GM06990 (cell line): ENCODE measurements at regions not wholly inside any gene's neighbourhood (a gene's known extent, or its start where the extent isn't known, plus 50 kb on each side); places are given as distances from the start of the nearest gene placed in this dataset.

ENCODE experiments used
- DNase-seq: peaks from one replicate; pipeline ENCODE4 v3.0.0-alpha.2; 2011; ENCODE audit not compliant: insufficient read length; ENCODE audit errors: extremely low read depth
- H3K27me3 ChIP-seq: replicated peaks from 2 replicates; pipeline ENCODE4 v1.6.0; 2011; ENCODE audit warnings: low read length; ENCODE audit not compliant: control insufficient read depth, insufficient read depth
- H3K36me3 ChIP-seq: 2 replicates; pipeline ENCODE4 v1.5.1; 2011; ENCODE audit warnings: low read length; ENCODE audit not compliant: control insufficient read depth, insufficient read depth
- H3K4me3 ChIP-seq: replicated peaks from 2 replicates; pipeline ENCODE4 v1.5.1; 2011; ENCODE audit warnings: low read depth, mild to moderate bottlenecking, control low read depth, low read length
- TF ChIP-seq, protein P1 (sequence below): IDR thresholded peaks from 2 replicates; pipeline ENCODE4 v1.5.1; 2011; ENCODE audit warnings: low read length, control low read depth, mild to moderate bottlenecking, inconsistent platforms; ENCODE audit not compliant: insufficient read depth, poor library complexity, severe bottlenecking

DNA sequence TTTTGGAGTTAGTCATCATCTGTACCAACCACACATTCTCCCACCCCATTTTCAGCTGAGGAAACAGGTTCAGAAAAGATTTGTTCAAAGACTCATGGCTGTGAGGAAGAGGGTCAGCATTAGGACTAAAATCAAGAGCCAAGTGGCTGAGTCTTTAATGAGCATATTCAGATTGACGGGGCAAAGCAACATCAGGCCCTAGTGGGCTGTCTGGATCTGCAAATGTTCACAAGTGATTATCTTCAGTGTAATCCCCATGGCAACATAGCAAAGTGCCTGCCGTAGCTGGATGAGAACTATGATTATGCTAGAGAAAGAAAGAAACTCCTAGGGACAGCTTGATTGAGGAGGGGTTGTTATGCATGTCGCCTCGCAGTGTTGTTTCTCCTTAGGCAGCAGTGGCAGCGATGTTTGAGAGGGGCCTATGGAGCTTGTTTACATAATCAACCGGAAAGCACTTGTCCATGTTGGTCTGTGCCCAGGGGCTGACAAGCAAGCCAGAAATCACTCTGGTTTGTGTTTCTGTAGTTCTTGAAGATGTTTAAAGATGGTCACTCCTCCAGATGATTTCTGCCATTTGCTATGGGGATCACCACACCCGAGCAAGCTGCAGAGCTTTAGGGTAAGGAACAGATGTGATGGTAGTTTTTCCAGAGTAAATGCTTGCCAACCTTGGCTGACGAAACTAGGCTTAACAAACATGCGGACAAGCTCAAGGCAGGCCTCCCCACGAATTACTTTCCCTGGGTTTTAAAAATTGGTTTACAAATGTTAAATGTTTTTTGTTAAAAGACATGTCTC lies 124.3 kb upstream of the MLIP start:
- Histone ChIP-seq H3K36me3 (no peaks in the 10 kb centered on the region), H3K4me3 (no peak overlapping the region), H3K27me3 (no peaks in the 10 kb centered on the region; the same call in 1 of the 2 replicates)
- no peak for DNase-seq
- TF ChIP-seq, protein P1, sequence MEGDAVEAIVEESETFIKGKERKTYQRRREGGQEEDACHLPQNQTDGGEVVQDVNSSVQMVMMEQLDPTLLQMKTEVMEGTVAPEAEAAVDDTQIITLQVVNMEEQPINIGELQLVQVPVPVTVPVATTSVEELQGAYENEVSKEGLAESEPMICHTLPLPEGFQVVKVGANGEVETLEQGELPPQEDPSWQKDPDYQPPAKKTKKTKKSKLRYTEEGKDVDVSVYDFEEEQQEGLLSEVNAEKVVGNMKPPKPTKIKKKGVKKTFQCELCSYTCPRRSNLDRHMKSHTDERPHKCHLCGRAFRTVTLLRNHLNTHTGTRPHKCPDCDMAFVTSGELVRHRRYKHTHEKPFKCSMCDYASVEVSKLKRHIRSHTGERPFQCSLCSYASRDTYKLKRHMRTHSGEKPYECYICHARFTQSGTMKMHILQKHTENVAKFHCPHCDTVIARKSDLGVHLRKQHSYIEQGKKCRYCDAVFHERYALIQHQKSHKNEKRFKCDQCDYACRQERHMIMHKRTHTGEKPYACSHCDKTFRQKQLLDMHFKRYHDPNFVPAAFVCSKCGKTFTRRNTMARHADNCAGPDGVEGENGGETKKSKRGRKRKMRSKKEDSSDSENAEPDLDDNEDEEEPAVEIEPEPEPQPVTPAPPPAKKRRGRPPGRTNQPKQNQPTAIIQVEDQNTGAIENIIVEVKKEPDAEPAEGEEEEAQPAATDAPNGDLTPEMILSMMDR = no peak

DNA sequence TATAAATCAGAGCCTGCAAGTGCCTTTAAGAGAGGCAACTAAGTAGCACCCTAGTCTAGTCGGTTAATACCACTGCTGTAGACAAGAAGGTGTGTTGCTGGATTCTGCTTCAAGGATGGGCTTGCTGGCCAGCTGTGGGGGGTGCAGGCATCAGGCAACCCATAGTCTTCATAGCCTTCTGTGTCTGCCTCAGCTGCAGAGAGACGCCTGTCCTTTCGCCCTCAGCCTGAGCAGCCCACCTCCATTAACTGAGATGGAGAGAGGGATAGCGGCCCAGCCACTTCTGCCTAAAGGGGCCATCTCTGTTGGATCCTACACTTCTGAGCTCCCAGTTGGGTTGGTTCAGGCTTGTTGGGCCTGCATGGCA lies 123.7 kb upstream of the MLIP start:
- no peak for DNase-seq
- Histone ChIP-seq H3K36me3 (no peaks in the 10 kb centered on the region), H3K4me3 (no peak overlapping the region), H3K27me3 (no peaks in the 10 kb centered on the region; the same call in 1 of the 2 replicates)
- TF ChIP-seq, protein P1 = no peak

DNA sequence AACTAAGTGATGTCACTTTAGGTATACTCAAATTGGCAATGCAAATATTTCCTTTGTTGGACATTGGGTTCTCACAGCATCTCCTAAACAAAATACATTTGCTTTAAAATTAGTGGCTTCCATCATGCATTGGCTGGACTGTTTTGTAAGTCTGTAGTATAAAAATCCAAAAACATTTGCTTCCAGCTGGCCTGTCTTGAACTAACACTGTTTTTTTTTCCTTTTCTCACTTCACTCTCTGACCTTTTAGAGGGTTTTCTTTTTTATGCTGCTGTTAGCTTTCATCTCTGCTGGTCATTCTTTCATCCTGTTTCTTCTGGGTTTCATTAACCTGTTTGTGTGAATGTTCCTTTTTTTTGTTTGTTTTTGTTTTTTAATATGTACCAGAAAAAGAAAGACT lies 121.7 kb upstream of the MLIP start:
- Histone ChIP-seq H3K27me3 (no peaks in the 10 kb centered on the region; the same call in 1 of the 2 replicates), H3K4me3 (no peak overlapping the region), H3K36me3 (no peaks in the 10 kb centered on the region)
- TF ChIP-seq, protein P1 = no peak
- DNase-seq = no peak

DNA sequence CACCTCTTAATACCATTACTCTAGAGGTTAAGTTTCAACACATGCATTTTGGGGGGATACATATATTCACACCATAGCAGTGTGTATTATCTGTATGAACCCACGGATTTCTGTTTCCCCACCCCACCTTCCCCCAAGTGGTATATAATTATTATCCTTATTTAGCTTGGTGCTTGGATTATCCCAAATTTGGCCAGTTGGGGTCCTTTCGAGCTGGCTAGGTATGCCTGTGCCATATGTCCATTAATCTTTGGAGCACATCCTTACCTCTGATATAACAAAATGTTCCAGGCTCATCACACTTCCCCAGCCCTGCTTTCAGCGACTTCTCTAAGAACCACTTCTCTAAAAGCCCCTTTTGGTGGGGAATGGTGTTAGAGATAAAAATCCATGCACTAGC lies 118.7 kb upstream of the MLIP start:
- H3K4me3 ChIP-seq = no peak overlapping the region
- no peaks in the 10 kb centered on the region; the same call in 1 of the 2 replicates for H3K27me3 ChIP-seq
- no peaks in the 10 kb centered on the region for H3K36me3 ChIP-seq
- TF ChIP-seq, protein P1 = no peak
- DNase-seq = no peak

DNA sequence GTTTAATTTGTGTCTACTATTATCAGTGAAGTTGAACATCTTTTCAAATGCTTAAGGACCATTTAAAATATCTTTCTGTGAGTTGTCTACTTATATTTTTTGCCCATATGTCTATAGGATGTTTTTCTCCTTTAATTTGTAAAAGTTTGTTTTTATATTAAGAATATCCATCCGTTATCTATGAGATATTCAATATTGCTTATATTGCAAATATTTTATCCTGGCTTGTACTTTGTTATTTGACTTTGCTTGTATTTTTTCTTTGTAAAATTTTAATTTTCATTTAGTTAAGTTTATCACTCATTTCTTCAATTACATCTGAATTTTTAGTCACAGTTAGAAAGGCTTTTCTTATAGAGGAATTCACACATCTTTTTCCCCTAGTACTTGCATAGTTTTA lies 117.0 kb upstream of the MLIP start:
- DNase-seq = no peak
- Histone ChIP-seq H3K36me3 (no peaks in the 10 kb centered on the region), H3K4me3 (no peak overlapping the region), H3K27me3 (no peaks in the 10 kb centered on the region)
- TF ChIP-seq, protein P1 = no peak
